ENCODE measurements at regions not wholly inside any gene's neighbourhood (a gene's known extent, or its start where the extent isn't known, plus 50 kb on each side); places are given as distances from the start of the nearest gene placed in this dataset.
"Not testable (repeated sequence)": the region's sequence is repeated elsewhere in the genome, so short reads cannot be mapped to it uniquely, and the experiment has no call there.

DNA sequence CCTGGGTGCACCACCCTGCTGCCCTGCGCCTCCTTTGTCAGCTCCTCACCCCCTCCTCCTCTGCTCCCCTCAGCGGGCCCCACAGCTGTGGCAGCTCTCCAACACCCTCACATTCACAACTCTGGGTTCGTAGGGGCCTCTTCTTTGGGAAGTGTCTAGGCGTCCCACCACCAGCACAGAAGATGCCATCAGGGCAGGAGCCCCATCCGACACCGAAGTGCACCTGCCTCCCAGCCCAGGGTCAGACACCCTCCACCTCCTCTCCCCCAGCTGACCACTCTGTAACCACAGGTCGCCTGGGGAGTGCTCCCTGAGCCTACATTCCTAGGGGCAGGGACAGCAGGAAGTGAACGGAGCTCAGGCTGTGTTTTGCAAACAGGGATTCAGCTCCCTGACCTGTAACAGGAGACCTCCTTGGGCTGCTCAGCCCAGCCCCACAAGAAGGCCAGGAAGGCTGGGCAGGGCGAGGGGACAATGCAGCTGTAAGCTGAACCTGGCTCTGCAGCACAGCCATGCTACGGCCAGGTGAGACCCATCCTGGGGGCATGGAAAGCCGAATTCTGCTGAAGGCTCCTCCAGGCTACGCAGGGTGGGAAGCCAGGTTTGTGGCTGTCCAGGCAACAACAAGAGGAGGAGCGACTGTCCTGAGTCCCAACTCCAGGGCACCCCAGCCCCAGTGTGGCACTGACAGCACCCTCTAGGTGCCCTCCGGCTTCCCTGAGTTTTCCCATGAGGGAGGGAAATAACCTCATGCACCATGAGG lies 269.0 kb downstream of the GOLGA6L6 start:
- TF ChIP-seq, protein P1, sequence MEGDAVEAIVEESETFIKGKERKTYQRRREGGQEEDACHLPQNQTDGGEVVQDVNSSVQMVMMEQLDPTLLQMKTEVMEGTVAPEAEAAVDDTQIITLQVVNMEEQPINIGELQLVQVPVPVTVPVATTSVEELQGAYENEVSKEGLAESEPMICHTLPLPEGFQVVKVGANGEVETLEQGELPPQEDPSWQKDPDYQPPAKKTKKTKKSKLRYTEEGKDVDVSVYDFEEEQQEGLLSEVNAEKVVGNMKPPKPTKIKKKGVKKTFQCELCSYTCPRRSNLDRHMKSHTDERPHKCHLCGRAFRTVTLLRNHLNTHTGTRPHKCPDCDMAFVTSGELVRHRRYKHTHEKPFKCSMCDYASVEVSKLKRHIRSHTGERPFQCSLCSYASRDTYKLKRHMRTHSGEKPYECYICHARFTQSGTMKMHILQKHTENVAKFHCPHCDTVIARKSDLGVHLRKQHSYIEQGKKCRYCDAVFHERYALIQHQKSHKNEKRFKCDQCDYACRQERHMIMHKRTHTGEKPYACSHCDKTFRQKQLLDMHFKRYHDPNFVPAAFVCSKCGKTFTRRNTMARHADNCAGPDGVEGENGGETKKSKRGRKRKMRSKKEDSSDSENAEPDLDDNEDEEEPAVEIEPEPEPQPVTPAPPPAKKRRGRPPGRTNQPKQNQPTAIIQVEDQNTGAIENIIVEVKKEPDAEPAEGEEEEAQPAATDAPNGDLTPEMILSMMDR (IDR thresholded peaks at IDR 0.05; ENCODE audit: extremely low read depth, insufficient read depth, missing control alignments) = no peak
- in situ Hi-C loops (cut with MboI; ENCODE audit: low pct_unique_long_range_greater_than_20kb, low sequenced_read_pairs, unreplicated experiment) = no loop called here
- DNase-seq (ENCODE audit: low spot score) = no peak

DNA sequence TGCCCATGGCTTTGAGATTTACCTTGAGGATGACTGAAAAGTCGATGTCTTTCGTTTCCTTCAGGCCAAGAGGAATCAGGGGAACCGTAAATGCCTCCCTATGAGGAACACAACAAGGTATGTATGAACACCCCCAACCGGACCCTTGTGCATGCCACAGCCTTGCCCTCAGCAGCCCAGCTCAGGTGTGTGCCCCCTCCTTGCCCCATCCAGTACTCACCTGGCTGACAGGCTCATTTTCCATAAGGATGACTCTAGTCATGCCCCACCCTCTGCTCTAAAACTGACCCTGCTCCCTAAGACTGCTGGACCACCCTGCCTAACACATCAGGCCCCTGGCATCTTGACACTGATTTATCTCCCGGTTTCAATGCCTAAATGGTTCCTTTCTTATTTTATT lies 270.0 kb downstream of the GOLGA6L6 start:
- TF ChIP-seq, protein P1 (IDR thresholded peaks at IDR 0.05; ENCODE audit: extremely low read depth, insufficient read depth, missing control alignments) = no peak
- no peak for DNase-seq (ENCODE audit: low spot score)
- in situ Hi-C loops (cut with MboI; ENCODE audit: low pct_unique_long_range_greater_than_20kb, low sequenced_read_pairs, unreplicated experiment) = no loop called here

DNA sequence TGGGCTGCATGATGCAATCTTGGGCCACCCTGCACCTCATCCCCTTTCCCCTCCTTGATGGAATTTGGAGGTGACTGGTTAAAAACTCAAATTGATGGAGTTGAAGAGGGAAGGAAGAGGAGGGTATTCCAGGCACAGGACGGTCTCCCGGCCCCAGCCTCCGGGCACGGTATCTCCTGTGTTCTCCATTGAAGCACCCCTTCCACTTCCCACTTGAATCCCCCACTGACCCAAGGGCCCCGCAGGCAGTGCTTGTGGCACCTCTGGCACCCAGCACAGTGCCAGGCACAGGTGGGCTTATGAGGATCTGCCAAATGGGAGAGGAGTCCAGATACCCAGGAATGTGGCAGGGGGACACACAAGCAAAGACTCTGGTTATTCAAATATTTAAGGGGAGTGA lies 271.6 kb downstream of the GOLGA6L6 start:
- DNase-seq (ENCODE audit: low spot score); in situ Hi-C loops (cut with MboI; ENCODE audit: low pct_unique_long_range_greater_than_20kb, low sequenced_read_pairs, unreplicated experiment): not testable (repeated sequence)

DNA sequence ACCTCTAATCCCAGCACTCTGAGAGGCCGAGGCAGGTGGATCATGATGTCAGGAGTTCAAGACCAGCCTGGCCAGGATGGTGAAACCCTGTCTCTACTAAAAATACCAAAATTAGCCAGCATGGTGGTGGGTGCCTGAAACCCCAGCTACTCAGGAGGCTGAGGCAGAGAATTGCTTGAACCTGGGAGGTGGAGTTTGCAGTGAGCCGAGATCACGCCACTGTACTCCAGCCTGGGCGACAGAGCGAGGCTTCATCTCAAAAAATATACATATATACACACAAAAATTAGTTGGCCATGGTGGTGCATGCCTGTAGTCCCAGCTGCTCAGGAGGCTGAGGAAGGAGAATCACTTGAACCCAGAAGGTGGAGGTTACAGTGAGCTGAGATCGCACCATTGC lies 273.6 kb downstream of the GOLGA6L6 start:
- DNase-seq (ENCODE audit: low spot score); in situ Hi-C loops (cut with MboI; ENCODE audit: low pct_unique_long_range_greater_than_20kb, low sequenced_read_pairs, unreplicated experiment): not testable (repeated sequence)

DNA sequence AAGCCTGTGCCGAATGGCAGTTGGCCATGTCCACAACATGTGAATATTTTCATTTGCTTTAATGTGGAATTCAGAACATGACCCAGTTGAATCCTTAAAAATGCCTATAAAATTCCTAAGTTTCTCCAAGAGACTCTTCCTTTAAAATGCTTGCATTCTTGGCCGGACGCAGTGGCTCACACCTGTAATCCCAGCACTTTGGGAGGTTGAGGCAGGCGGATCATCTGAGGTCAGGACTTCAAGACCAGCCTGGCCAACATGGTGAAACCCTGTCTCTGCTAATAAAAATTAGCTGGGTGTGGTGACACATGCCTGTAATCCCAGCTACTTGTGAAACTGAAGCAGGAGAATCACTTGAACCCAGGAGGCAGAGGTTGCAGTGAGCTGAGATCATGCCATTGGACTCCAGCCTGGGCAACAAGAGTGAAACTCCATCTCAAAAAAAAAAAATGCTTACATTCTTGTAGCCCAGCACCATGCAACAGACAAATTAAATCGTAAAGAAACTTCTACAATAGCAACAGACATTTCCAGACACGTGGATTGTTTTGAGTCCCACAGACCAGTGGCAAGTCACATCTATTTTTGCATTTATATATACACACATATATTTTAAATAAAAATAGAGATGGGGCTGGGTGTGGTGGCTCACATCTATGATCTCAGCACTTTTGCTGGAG lies 274.4 kb downstream of the GOLGA6L6 start:
- in situ Hi-C loops (cut with MboI; ENCODE audit: low pct_unique_long_range_greater_than_20kb, low sequenced_read_pairs, unreplicated experiment); DNase-seq (ENCODE audit: low spot score): not testable (repeated sequence)

DNA sequence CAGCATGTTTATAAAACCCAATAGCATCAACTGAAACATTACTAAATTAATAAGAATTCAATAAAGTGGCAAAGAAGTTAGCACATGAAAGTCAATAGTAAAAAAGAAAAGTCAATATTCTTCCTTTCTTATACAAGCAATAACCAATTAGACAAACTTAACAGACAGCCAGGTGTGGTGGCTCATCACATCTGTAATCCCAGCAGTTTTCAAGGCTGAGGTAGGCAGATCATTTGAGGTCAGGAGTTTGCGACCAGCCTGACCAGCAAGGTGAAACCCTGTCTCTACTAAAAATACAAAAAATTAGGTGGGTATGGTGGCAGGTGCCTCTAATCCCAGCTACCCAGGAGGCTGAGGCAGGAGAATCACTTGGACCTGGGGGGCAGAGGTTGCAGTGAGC lies 275.9 kb downstream of the GOLGA6L6 start:
- DNase-seq (ENCODE audit: low spot score); in situ Hi-C loops (cut with MboI; ENCODE audit: low pct_unique_long_range_greater_than_20kb, low sequenced_read_pairs, unreplicated experiment): not testable (repeated sequence)

DNA sequence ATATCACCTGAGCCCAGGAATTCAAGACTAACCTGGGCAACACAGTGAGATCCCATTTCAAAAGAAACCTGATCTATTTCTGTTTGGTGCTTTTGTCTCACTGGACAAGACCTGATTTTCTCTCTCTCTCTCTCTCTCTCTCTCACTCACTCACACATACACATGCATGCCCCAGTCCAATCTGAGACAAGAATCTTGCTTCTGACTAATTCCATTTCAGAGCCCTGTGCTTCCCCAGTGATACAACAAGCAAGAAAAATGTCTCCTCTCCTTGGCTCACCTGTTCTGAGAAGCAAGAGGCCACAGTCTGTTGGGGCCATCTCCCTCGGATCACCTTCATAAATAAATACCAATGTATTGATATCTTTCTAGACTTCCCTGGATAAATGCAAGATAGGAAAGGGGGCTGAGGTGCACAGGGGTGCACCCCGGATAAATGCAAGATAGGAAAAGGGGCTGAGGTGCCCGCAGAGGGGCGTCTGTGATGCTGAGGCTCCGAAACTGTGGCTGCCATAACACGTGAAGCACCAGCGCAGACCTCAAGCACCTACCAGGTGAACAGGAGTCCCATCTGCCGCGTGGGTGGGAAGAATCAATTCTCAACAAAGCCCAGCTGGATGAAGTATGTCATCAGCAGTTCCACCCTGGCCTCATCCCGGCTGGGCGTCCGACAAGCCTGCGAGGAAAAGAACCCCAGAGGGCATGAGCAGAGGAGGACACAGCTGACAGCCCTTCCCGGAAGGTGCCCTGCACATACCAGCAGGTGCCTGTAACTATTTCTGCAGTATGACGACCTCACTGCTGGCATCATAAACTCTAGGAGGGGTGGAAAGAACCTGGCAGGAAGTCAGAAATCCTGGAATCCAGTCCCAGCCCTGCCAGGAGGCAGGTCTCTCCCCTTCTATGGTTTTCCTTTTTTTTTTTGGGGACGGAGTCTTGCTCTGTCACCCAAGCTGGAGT lies 280.0 kb downstream of the GOLGA6L6 start:
- in situ Hi-C loops (cut with MboI; ENCODE audit: low pct_unique_long_range_greater_than_20kb, low sequenced_read_pairs, unreplicated experiment); DNase-seq (ENCODE audit: low spot score): not testable (repeated sequence)

DNA sequence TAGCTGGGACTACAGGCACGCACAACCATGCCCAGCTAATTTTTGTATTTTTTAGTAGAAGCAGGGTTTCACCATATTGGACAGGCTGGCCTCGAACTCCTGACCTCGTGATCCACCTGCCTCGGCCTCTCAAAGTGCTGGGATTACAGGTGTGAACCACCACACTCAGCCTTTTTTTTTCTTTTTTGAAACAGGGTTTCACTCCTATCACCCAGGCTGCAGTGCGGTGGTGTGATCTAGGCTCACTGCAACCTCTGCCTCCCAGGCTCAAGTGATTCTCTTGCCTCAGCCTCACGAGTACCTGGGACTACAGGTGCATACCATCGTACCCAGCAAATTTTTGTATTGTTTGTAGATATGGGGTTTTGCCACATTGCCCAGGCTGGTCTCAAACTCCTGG lies 280.9 kb downstream of the GOLGA6L6 start:
- in situ Hi-C loops (cut with MboI; ENCODE audit: low pct_unique_long_range_greater_than_20kb, low sequenced_read_pairs, unreplicated experiment) = not testable (repeated sequence)

DNA sequence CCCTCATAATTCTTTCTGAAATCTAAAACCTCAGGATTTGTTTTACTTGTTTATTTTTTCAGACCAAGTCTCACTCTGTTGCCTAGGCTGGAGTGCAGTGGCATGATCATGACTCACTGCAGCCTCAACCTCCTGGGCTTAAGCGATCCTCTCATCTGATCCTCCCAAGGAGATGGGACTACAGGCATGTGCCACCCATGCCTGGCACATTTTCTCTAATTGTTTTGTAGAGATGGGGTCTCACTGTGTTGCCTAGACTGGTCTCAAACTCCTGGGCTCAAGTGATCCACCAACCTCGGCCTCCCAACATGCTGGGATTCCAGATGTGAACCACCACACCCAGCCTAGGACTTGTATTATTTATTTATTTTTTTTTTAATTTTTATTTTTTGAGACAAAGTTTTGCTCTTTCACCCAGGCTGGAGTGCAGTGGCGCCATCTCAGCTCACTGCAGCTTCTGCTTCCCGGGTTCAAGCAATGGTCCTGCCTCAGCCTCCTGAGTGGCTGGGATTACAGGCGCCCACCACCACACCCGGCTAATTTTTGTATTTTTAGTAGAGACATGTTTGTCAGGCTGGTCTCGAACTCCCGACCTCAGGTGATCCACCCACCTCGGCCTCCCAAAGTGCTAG lies 281.9 kb downstream of the GOLGA6L6 start:
- DNase-seq (ENCODE audit: low spot score); in situ Hi-C loops (cut with MboI; ENCODE audit: low pct_unique_long_range_greater_than_20kb, low sequenced_read_pairs, unreplicated experiment): not testable (repeated sequence)

More for the DNA sequence above, 280.9 kb downstream of the GOLGA6L6 start:
- not testable (repeated sequence) for DNase-seq (ENCODE audit: low spot score)

DNA sequence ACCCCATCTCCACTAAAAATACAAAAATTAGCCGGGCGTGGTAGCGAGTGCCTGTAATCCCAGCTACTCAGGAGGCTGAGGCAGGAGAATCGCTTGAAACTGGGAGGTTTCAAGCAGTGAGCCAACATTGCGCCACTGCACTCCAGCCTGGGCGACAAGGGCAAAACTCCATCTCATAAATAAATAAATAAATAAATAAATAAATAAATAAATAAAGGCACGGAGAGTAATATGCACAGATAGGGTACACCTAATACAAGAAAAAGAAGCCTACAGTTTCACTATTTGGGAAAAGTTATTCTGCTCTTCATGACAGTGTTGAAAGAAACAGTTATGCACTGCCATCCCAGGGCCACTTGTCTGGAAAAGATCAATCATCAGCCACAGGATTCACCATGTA lies 285.2 kb downstream of the GOLGA6L6 start:
- in situ Hi-C loops (cut with MboI; ENCODE audit: low pct_unique_long_range_greater_than_20kb, low sequenced_read_pairs, unreplicated experiment) = not testable (repeated sequence)

DNA sequence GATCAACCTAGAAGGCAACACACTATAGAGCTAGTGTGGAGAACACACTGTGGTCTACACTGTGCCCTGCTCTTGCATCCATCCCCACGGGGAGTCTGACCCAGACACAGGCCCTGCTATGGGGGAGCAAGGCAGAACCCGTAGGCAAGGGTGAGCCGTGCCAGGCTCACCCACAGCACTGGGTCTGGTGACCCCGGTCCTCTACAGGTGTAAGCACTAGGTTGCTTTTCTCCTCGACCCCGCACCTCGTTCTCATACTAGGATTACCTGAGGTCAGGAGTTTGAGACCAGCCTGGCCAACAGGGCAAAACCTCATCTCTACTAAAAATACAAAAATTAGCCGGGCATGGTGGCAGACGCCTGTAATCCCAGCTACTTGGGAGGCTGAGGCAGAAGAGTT lies 286.0 kb downstream of the GOLGA6L6 start:
- DNase-seq (ENCODE audit: low spot score); in situ Hi-C loops (cut with MboI; ENCODE audit: low pct_unique_long_range_greater_than_20kb, low sequenced_read_pairs, unreplicated experiment): not testable (repeated sequence)

More for the DNA sequence above, 285.2 kb downstream of the GOLGA6L6 start:
- DNase-seq (ENCODE audit: low spot score) = not testable (repeated sequence)

DNA sequence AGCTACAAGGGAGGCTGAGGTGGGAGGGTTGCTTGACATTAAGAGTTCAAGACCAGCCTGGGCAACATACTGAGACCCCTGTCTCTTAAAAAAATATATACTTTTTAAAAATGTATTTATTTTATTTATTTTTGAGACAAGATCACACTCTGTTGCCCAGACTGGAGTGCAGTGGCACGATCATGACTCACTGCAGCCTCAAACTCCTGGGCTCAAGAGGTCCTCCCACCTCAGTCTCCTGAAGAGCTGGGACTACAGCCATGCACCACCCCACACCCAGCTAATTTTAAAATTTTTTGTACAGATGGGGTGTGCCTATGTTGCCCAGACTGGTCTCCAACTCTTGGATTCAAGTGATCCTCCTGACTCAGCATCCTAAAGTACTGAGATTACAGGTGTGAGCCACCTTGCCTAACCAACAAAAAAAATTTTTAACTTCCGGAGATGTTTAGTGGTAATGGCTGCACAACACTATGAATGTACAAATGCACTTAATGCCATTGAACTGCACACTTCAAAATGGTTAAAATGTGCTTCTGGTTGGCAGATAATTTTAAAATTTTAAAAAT lies 288.5 kb downstream of the GOLGA6L6 start:
- in situ Hi-C loops (cut with MboI; ENCODE audit: low pct_unique_long_range_greater_than_20kb, low sequenced_read_pairs, unreplicated experiment); DNase-seq (ENCODE audit: low spot score): not testable (repeated sequence)

DNA sequence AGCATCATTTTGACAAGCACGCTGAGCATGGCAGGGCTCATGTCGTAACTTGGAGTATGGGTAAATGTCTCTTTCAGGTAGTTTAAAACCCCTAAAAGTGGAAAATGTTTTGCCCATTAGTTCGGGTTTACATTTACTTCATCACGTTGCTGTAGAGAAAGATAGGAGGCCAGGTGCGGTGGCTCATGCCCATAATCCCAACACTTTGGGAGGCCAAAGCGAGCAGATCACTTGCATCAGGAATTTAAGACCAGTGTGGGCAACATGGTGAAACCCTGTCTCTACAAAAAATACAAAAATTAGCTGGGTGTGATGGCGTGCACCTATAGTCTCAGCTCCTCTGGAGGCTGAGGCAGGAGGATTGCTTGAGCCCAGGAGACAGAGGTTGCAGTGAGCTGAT lies 289.6 kb downstream of the GOLGA6L6 start:
- in situ Hi-C loops (cut with MboI; ENCODE audit: low pct_unique_long_range_greater_than_20kb, low sequenced_read_pairs, unreplicated experiment); DNase-seq (ENCODE audit: low spot score): not testable (repeated sequence)
